Upper lobe of right lung (tissue), 1 donor: ENCODE measurements at regions not wholly inside any gene's neighbourhood (a gene's known extent, or its start where the extent isn't known, plus 50 kb on each side); places are given as distances from the start of the nearest gene placed in this dataset.

Source experiments
- ATAC-seq: fragments of 200-7000 bp; cut with Tn5 transposase; one replicate; pipeline ENCODE4 v1.9.1; 2020; ENCODE audit warnings: mild to moderate bottlenecking, moderate library complexity
- DNase-seq: peaks from one replicate; pipeline ENCODE4 v3.0.0-alpha.2; 2020
- H3K27ac ChIP-seq: fragments of 200-600 bp; one replicate; pipeline ENCODE4 v1.8.0; 2022
- H3K27me3 ChIP-seq: fragments of 200-600 bp; one replicate; pipeline ENCODE4 v1.8.0; 2022; ENCODE audit warnings: mild to moderate bottlenecking
- H3K36me3 ChIP-seq: fragments of 200-600 bp; one replicate; pipeline ENCODE4 v1.8.0; 2022
- H3K4me1 ChIP-seq: fragments of 200-600 bp; one replicate; pipeline ENCODE4 v1.8.0; 2022
- H3K4me3 ChIP-seq: fragments of 200-600 bp; one replicate; pipeline ENCODE4 v1.8.0; 2022; ENCODE audit warnings: mild to moderate bottlenecking
- H3K9me3 ChIP-seq: fragments of 200-600 bp; one replicate; pipeline ENCODE4 v1.8.0; 2022
- intact Hi-C: fragments of 100-400 bp; cut with DNase I; formaldehyde crosslinking; loops from one replicate; pipeline ENCODE4 v1.11.0; 2022
- TF ChIP-seq, protein P1 (sequence below): fragments of 200-600 bp; IDR thresholded peaks from one replicate; pipeline ENCODE4 v1.8.0; 2022; ENCODE audit warnings: antibody characterized with exemption
- donor health status: DM: no; HTN: yes; CAD: no; lungs with severe emphysema.

DNA sequence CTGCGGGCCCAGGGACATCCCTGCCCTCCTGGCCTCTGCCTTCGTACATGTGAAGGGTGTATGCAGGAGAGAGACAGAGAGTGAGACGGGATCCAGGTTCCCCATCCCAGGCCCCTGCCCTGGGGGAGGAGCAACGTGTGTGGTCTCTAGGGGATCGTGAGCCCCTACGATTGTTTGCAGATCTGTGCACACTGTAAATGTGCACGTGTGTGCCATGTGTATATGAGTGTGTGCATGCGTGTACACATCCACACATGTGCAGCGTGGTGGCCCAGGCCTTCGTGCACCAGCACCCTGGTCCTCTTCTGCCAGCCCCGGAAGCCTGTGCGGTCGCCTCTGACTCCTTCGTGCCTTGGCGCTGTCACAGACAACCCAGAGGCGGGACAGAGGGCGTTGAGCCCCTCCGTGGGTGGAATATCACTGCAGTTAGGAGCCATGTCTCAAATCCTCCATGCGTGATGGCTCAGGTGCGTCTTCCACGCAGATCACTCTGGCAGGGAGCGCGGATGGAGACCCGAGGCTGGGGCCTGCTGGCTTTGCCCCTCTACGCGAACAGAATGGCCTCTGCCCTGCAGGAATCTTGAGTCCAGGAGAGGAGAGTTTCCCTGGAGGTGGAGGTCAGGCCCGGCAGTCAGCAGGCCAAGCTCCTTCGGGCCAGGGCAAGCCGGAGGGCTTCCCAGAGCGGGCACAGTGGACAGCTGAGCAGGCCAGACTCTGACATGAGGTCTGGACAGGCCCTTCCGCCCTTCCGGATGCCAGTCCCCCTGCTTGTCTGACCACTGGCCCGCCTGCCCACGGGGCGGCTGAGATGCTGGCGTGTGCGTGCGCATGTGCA, 97.5 kb downstream of the UNCX start:
- intact Hi-C loops = no loop called here

GRCh38 chr7:1330801-1331425, 98.2 kb downstream of the UNCX start:
- TF ChIP-seq, protein P1, sequence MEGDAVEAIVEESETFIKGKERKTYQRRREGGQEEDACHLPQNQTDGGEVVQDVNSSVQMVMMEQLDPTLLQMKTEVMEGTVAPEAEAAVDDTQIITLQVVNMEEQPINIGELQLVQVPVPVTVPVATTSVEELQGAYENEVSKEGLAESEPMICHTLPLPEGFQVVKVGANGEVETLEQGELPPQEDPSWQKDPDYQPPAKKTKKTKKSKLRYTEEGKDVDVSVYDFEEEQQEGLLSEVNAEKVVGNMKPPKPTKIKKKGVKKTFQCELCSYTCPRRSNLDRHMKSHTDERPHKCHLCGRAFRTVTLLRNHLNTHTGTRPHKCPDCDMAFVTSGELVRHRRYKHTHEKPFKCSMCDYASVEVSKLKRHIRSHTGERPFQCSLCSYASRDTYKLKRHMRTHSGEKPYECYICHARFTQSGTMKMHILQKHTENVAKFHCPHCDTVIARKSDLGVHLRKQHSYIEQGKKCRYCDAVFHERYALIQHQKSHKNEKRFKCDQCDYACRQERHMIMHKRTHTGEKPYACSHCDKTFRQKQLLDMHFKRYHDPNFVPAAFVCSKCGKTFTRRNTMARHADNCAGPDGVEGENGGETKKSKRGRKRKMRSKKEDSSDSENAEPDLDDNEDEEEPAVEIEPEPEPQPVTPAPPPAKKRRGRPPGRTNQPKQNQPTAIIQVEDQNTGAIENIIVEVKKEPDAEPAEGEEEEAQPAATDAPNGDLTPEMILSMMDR = no peak
- H3K27me3 ChIP-seq = peaks cover 38% of the 10 kb centered on the region
- no peak overlapping the region for H3K4me3 ChIP-seq

More for the DNA sequence above, 97.5 kb downstream of the UNCX start:
- no peaks in the 10 kb centered on the region for H3K4me1 ChIP-seq
- H3K36me3 ChIP-seq = no peaks in the 10 kb centered on the region
- ATAC-seq = peak; percentile 9
- TF ChIP-seq, protein P1 = no peak
- peaks cover 45% of the 10 kb centered on the region for H3K27me3 ChIP-seq
- no peak overlapping the region for H3K27ac ChIP-seq
- no peaks in the 10 kb centered on the region for H3K9me3 ChIP-seq
- no peak for DNase-seq
- H3K4me3 ChIP-seq = no peak overlapping the region

GRCh38 chr7:1331561-1332467, 99.1 kb downstream of the UNCX start:
- H3K36me3 ChIP-seq = no peaks in the 10 kb centered on the region
- TF ChIP-seq, protein P1 = no peak
- ATAC-seq = no peak
- no peak overlapping the region for H3K4me3 ChIP-seq
- DNase-seq = no peak
- intact Hi-C loops = no loop called here
- peaks cover 31% of the 10 kb centered on the region for H3K27me3 ChIP-seq
- H3K4me1 ChIP-seq = no peaks in the 10 kb centered on the region
- H3K27ac ChIP-seq = no peak overlapping the region
- H3K9me3 ChIP-seq = no peaks in the 10 kb centered on the region

More at GRCh38 chr7:1330801-1331425, 98.2 kb downstream of the UNCX start:
- ATAC-seq = no peak
- no peaks in the 10 kb centered on the region for H3K36me3 ChIP-seq
- no peak for DNase-seq
- H3K9me3 ChIP-seq = no peaks in the 10 kb centered on the region
- H3K4me1 ChIP-seq = no peaks in the 10 kb centered on the region
- intact Hi-C loops = no loop called here
- no peak overlapping the region for H3K27ac ChIP-seq

DNA sequence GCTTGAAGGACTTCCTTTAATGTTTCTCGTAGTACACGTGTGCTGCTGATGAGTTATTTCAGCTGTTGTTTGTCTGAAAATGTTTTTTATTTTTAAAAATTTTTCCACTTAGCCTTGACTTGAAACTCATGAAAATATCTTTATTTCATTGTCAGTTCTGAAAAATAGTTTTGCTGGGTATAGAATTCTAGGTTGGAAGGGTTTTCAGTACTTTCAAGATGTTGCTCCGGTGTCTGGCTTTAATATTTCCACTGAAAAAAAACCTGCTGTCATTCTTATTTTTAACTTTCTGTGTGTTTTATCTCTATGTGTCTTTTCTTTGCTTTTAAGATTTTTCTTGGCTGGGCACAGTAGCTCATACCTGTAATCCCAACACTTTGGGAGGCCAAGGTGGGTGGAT, 103.8 kb downstream of the UNCX start:
- TF ChIP-seq, protein P1 = no peak
- intact Hi-C loops = no loop called here
- no peaks in the 10 kb centered on the region for H3K36me3 ChIP-seq
- DNase-seq = no peak
- no peak for ATAC-seq
- no peaks in the 10 kb centered on the region for H3K9me3 ChIP-seq
- H3K4me3 ChIP-seq = no peak overlapping the region
- H3K4me1 ChIP-seq = no peaks in the 10 kb centered on the region
- no peak overlapping the region for H3K27ac ChIP-seq
- H3K27me3 ChIP-seq = peaks cover 13% of the 10 kb centered on the region

GRCh38 chr7:1339611-1340010, 106.9 kb downstream of the UNCX start:
- Histone ChIP-seq H3K4me1 (no peaks in the 10 kb centered on the region), H3K27ac (no peak overlapping the region), H3K27me3 (no peaks in the 10 kb centered on the region), H3K36me3 (no peaks in the 10 kb centered on the region), H3K9me3 (no peaks in the 10 kb centered on the region), H3K4me3 (no peak overlapping the region)
- no peak for DNase-seq
- ATAC-seq = no peak
- TF ChIP-seq, protein P1 = no peak
- intact Hi-C loops = no loop called here
